GM23248 (cell line): ENCODE measurements at regions not wholly inside any gene's neighbourhood (a gene's known extent, or its start where the extent isn't known, plus 50 kb on each side); places are given as distances from the start of the nearest gene placed in this dataset.

Source experiments
- DNase-seq: peaks from one replicate; pipeline ENCODE4 v3.0.0-alpha.2; 2015
- H2AFZ ChIP-seq: fragments of 200-600 bp; sonication (generic); 2 replicates; pipeline ENCODE4 v1.6.1; 2016; ENCODE audit warnings: antibody characterized with exemption
- H3F3A ChIP-seq: fragments of 200-600 bp; sonication (generic); 2 replicates; pipeline ENCODE4 v1.6.1; 2016; ENCODE audit warnings: mild to moderate bottlenecking, antibody characterized with exemption, mixed run types; ENCODE audit not compliant: insufficient read depth
- H3K27ac ChIP-seq: fragments of 200-600 bp; sonication (generic); 2 replicates; pipeline ENCODE4 v1.5.1; 2016; ENCODE audit warnings: mild to moderate bottlenecking
- H3K27me3 ChIP-seq: fragments of 200-600 bp; sonication (generic); replicated peaks from 2 replicates; pipeline ENCODE4 v1.6.1; 2016; ENCODE audit warnings: mild to moderate bottlenecking; ENCODE audit not compliant: insufficient read depth
- H3K36me3 ChIP-seq: fragments of 200-600 bp; sonication (generic); 2 replicates; pipeline ENCODE4 v1.6.1; 2016; ENCODE audit warnings: low read depth, mild to moderate bottlenecking
- H3K4me1 ChIP-seq: fragments of 200-600 bp; sonication (generic); 2 replicates; pipeline ENCODE4 v1.6.1; 2016; ENCODE audit warnings: mild to moderate bottlenecking; ENCODE audit not compliant: insufficient read depth
- H3K4me2 ChIP-seq: fragments of 200-600 bp; sonication (generic); one replicate; pipeline ENCODE4 v1.6.1; 2016; ENCODE audit warnings: mild to moderate bottlenecking; ENCODE audit not compliant: unreplicated experiment
- H3K4me3 ChIP-seq: fragments of 200-600 bp; sonication (generic); 2 replicates; pipeline ENCODE4 v1.5.1; 2016; ENCODE audit warnings: mild to moderate bottlenecking
- H3K79me2 ChIP-seq: fragments of 200-600 bp; sonication (generic); 2 replicates; pipeline ENCODE4 v1.6.1; 2016; ENCODE audit warnings: mild to moderate bottlenecking; ENCODE audit not compliant: insufficient read depth
- H3K9ac ChIP-seq: fragments of 200-600 bp; sonication (generic); 2 replicates; pipeline ENCODE4 v1.6.1; 2016; ENCODE audit warnings: mild to moderate bottlenecking
- H3K9me2 ChIP-seq: fragments of 200-600 bp; sonication (generic); 2 replicates; pipeline ENCODE4 v1.6.1; 2016; ENCODE audit warnings: mixed run types, mild to moderate bottlenecking, moderate library complexity; ENCODE audit not compliant: insufficient read depth
- H3K9me3 ChIP-seq: fragments of 200-600 bp; sonication (generic); one replicate; pipeline ENCODE4 v1.6.1; 2017; ENCODE audit warnings: low read depth
- H4K20me1 ChIP-seq: fragments of 200-600 bp; sonication (generic); 2 replicates; pipeline ENCODE4 v1.6.0; 2016; ENCODE audit not compliant: insufficient read depth
- EZH2 ChIP-seq: fragments of 200-600 bp; sonication (generic); IDR thresholded peaks from 2 replicates; pipeline ENCODE4 v1.6.1; 2018; ENCODE audit warnings: antibody characterized with exemption, mild to moderate bottlenecking; ENCODE audit not compliant: insufficient read depth, poor library complexity, severe bottlenecking
- EZH2phosphoT487 ChIP-seq: fragments of 200-600 bp; sonication (generic); IDR thresholded peaks from 2 replicates; pipeline ENCODE4 v1.6.1; 2018; ENCODE audit warnings: antibody characterized with exemption, moderate library complexity, mild to moderate bottlenecking, low read depth; ENCODE audit not compliant: insufficient read depth
- WGBS, 2 experiments: methylation state at CpG; one replicate each; pipeline ENCODE4 v1.1.6; 2015 to 2017; ENCODE audit warnings: low lambda C conversion rate in 2 of 2, low coverage in 1 of 2; ENCODE audit errors: missing lambda C conversion rate in 2 of 2; 5-methylcytosine and 5-hydroxymethylcytosine counted together
- in situ Hi-C: fragments of 300-500 bp; cut with MboI; formaldehyde crosslinking; loops from 2 replicates; pipeline ENCODE4 v1.15.0; 2020

- no peaks in the 10 kb centered on the region for H3K27me3 ChIP-seq
- no peak overlapping the region for H2AFZ ChIP-seq
- DNase-seq = no peak
- H4K20me1 ChIP-seq = no peaks in the 10 kb centered on the region
- H3F3A ChIP-seq = no peaks in the 10 kb centered on the region
- no peaks in the 10 kb centered on the region for H3K79me2 ChIP-seq
- no peak overlapping the region for H3K27ac ChIP-seq
- no peak overlapping the region for H3K4me3 ChIP-seq
- no peak overlapping the region for H3K9ac ChIP-seq
- 2 to 4% methylated on average over 2 of the region's 2 CpGs for WGBS, 2 experiments
- no peak overlapping the region for H3K4me2 ChIP-seq
- H3K9me3 ChIP-seq = no peaks in the 10 kb centered on the region
- H3K4me1 ChIP-seq = no peaks in the 10 kb centered on the region
- H3K9me2 ChIP-seq = no peaks in the 10 kb centered on the region
- H3K36me3 ChIP-seq = no peaks in the 10 kb centered on the region
- in situ Hi-C loops = no loop called here
- no peak for TF ChIP-seq EZH2phosphoT487
Observed at GRCh38 chr5:27144456-27144855, 106.1 kb upstream of the CDH9 start.

GRCh38 chr5:27140831-27141230 is 102.4 kb upstream of the CDH9 start:
- DNase-seq = peak; percentile 1
- Histone ChIP-seq H3K4me1 (no peaks in the 10 kb centered on the region), H3K27me3 (no peaks in the 10 kb centered on the region)

GRCh38 chr5:27130587-27130986 is 92.2 kb upstream of the CDH9 start:
- no peak overlapping the region for H3K4me3 ChIP-seq
- H2AFZ ChIP-seq = no peak overlapping the region
- H3K27ac ChIP-seq = no peak overlapping the region
- H3F3A ChIP-seq = no peaks in the 10 kb centered on the region
- H3K4me2 ChIP-seq = no peak overlapping the region
- no peak for DNase-seq
- in situ Hi-C loops = no loop called here
- H3K27me3 ChIP-seq = no peaks in the 10 kb centered on the region
- H3K9ac ChIP-seq = no peak overlapping the region
- TF ChIP-seq EZH2phosphoT487 = no peak
- TF ChIP-seq EZH2 = no peak
- no peaks in the 10 kb centered on the region for H3K79me2 ChIP-seq
- H3K36me3 ChIP-seq = no peaks in the 10 kb centered on the region
- H4K20me1 ChIP-seq = no peaks in the 10 kb centered on the region
- H3K4me1 ChIP-seq = no peaks in the 10 kb centered on the region
- WGBS, 2 experiments = 0 to 6% methylated on average over 1 of the region's 1 CpG
- no peaks in the 10 kb centered on the region for H3K9me2 ChIP-seq
- no peaks in the 10 kb centered on the region for H3K9me3 ChIP-seq

More at GRCh38 chr5:27140831-27141230, 102.4 kb upstream of the CDH9 start:
- no peak overlapping the region for H3K4me2 ChIP-seq
- no peaks in the 10 kb centered on the region for H3K9me3 ChIP-seq
- no peaks in the 10 kb centered on the region for H3F3A ChIP-seq
- H3K79me2 ChIP-seq = no peaks in the 10 kb centered on the region
- no peak overlapping the region for H3K9ac ChIP-seq
- TF ChIP-seq EZH2 (no peak), EZH2phosphoT487 (no peak)
- no peaks in the 10 kb centered on the region for H3K9me2 ChIP-seq
- no peak overlapping the region for H3K4me3 ChIP-seq
- no peaks in the 10 kb centered on the region for H3K36me3 ChIP-seq
- in situ Hi-C loops = no loop called here
- WGBS, 2 experiments = 6 to 13% methylated on average over 1 of the region's 1 CpG
- H3K27ac ChIP-seq = no peak overlapping the region
- H2AFZ ChIP-seq = no peak overlapping the region
- H4K20me1 ChIP-seq = no peaks in the 10 kb centered on the region

- Histone ChIP-seq H3K4me3 (no peak overlapping the region), H3K9me2 (no peaks in the 10 kb centered on the region), H3K27me3 (no peaks in the 10 kb centered on the region), H3K27ac (no peak overlapping the region), H3K9me3 (no peaks in the 10 kb centered on the region), H3F3A (no peaks in the 10 kb centered on the region), H3K36me3 (no peaks in the 10 kb centered on the region), H2AFZ (no peak overlapping the region), H3K79me2 (no peaks in the 10 kb centered on the region), H4K20me1 (no peaks in the 10 kb centered on the region), H3K9ac (no peak overlapping the region), H3K4me2 (no peak overlapping the region), H3K4me1 (no peaks in the 10 kb centered on the region)
- in situ Hi-C loops = no loop called here
- TF ChIP-seq EZH2phosphoT487 (no peak), EZH2 (no peak)
- WGBS, 2 experiments = 23 to 38% methylated on average over 1 of the region's 1 CpG
- DNase-seq = no peak
Observed at GRCh38 chr5:27129926-27130325, 91.5 kb upstream of the CDH9 start.

- Histone ChIP-seq H3K4me2 (no peak overlapping the region), H4K20me1 (no peaks in the 10 kb centered on the region), H3K4me1 (no peaks in the 10 kb centered on the region), H2AFZ (no peak overlapping the region), H3K79me2 (no peaks in the 10 kb centered on the region), H3K36me3 (no peaks in the 10 kb centered on the region), H3K9ac (no peak overlapping the region), H3K9me3 (no peaks in the 10 kb centered on the region), H3K27ac (no peak overlapping the region), H3K4me3 (no peak overlapping the region), H3K27me3 (no peaks in the 10 kb centered on the region), H3F3A (no peaks in the 10 kb centered on the region), H3K9me2 (no peaks in the 10 kb centered on the region)
- WGBS, 2 experiments = 0 to 4% methylated on average over 2 of the region's 2 CpGs
- in situ Hi-C loops = no loop called here
- DNase-seq = peak; percentile 13
- TF ChIP-seq EZH2phosphoT487 = no peak
Observed at GRCh38 chr5:27125856-27126255, 87.5 kb upstream of the CDH9 start.
